ENCODE measurements at regions not wholly inside any gene's neighbourhood (a gene's known extent, or its start where the extent isn't known, plus 50 kb on each side); places are given as distances from the start of the nearest gene placed in this dataset.

DNA sequence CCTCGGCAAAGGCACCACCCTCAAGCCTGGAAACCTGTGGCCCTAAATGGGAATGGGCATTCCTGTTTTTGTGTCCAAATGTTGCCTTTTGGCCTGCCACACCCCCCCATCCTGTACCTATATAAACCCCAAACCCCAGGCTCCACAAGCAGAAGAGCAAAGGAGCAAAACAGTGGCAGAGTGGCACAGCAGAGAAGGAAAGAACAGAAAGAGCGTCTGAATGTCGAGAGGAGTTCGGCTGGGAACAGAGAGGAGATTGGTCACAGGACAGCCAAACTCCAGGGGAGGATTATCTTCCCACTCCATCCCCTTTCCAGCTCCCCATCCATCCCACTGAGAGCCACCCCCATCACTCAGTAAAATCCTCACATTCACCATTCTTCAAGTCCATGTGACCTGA, 58.0 kb upstream of the PREP start:
- no peak for ATAC-seq
- TF ChIP-seq, protein P1, sequence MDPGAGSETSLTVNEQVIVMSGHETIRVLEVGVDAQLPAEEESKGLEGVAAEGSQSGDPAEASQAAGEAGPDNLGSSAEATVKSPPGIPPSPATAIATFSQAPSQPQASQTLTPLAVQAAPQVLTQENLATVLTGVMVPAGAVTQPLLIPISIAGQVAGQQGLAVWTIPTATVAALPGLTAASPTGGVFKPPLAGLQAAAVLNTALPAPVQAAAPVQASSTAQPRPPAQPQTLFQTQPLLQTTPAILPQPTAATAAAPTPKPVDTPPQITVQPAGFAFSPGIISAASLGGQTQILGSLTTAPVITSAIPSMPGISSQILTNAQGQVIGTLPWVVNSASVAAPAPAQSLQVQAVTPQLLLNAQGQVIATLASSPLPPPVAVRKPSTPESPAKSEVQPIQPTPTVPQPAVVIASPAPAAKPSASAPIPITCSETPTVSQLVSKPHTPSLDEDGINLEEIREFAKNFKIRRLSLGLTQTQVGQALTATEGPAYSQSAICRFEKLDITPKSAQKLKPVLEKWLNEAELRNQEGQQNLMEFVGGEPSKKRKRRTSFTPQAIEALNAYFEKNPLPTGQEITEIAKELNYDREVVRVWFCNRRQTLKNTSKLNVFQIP (CRISPR knock-in tag; IDR thresholded peaks at IDR 0.05; ENCODE audit: borderline replicate concordance, low read depth) = no peak
- TF ChIP-seq RARB (CRISPR knock-in tag; IDR thresholded peaks at IDR 0.05) (no peak), ZC3H10 (CRISPR knock-in tag; IDR thresholded peaks at IDR 0.05) (no peak)
- TF ChIP-seq, protein P2, sequence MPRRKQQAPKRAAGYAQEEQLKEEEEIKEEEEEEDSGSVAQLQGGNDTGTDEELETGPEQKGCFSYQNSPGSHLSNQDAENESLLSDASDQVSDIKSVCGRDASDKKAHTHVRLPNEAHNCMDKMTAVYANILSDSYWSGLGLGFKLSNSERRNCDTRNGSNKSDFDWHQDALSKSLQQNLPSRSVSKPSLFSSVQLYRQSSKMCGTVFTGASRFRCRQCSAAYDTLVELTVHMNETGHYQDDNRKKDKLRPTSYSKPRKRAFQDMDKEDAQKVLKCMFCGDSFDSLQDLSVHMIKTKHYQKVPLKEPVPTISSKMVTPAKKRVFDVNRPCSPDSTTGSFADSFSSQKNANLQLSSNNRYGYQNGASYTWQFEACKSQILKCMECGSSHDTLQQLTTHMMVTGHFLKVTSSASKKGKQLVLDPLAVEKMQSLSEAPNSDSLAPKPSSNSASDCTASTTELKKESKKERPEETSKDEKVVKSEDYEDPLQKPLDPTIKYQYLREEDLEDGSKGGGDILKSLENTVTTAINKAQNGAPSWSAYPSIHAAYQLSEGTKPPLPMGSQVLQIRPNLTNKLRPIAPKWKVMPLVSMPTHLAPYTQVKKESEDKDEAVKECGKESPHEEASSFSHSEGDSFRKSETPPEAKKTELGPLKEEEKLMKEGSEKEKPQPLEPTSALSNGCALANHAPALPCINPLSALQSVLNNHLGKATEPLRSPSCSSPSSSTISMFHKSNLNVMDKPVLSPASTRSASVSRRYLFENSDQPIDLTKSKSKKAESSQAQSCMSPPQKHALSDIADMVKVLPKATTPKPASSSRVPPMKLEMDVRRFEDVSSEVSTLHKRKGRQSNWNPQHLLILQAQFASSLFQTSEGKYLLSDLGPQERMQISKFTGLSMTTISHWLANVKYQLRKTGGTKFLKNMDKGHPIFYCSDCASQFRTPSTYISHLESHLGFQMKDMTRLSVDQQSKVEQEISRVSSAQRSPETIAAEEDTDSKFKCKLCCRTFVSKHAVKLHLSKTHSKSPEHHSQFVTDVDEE (CRISPR knock-in tag; IDR thresholded peaks at IDR 0.05) = no peak

GRCh38 chr6:105459864-105460263, 57.0 kb upstream of the PREP start:
- ATAC-seq = no peak
- TF ChIP-seq PATZ1 (CRISPR knock-in tag; IDR thresholded peaks at IDR 0.05; ENCODE audit: borderline replicate concordance) (no peak), TCF4 (CRISPR knock-in tag; IDR thresholded peaks at IDR 0.05; ENCODE audit: borderline replicate concordance) (no peak), ZFP30 (CRISPR knock-in tag; IDR thresholded peaks at IDR 0.05) (no peak)

- ATAC-seq = no peak
- no peak for TF ChIP-seq ZFP3 (CRISPR knock-in tag; IDR thresholded peaks at IDR 0.05)
- TF ChIP-seq, protein P2 (CRISPR knock-in tag; IDR thresholded peaks at IDR 0.05) = no peak
- no peak for TF ChIP-seq CSDC2 (CRISPR knock-in tag; IDR thresholded peaks at IDR 0.05)
- TF ChIP-seq ZNF70 (CRISPR knock-in tag; IDR thresholded peaks at IDR 0.05) = no peak
- TF ChIP-seq PATZ1 (CRISPR knock-in tag; IDR thresholded peaks at IDR 0.05; ENCODE audit: borderline replicate concordance) = no peak
- TF ChIP-seq ESRRG (CRISPR knock-in tag; IDR thresholded peaks at IDR 0.05) = no peak
- TF ChIP-seq ARNTL (CRISPR knock-in tag; IDR thresholded peaks at IDR 0.05; ENCODE audit: borderline replicate concordance, low read depth) = no peak
- TF ChIP-seq ZNF565 (CRISPR knock-in tag; conservative IDR thresholded peaks at IDR 0.05; ENCODE audit: low read depth) = no peak
- no peak for TF ChIP-seq ZFP30 (CRISPR knock-in tag; IDR thresholded peaks at IDR 0.05)
- no peak for TF ChIP-seq BACH2 (CRISPR knock-in tag; IDR thresholded peaks at IDR 0.05; ENCODE audit: borderline replicate concordance)
- no peak for TF ChIP-seq TCF4 (CRISPR knock-in tag; IDR thresholded peaks at IDR 0.05; ENCODE audit: borderline replicate concordance)
- TF ChIP-seq TOX (CRISPR knock-in tag; IDR thresholded peaks at IDR 0.05; ENCODE audit: borderline replicate concordance) = no peak
- TF ChIP-seq PPARA (CRISPR knock-in tag; IDR thresholded peaks at IDR 0.05; ENCODE audit: borderline replicate concordance) = no peak
Measured at GRCh38 chr6:105459049-105459448, 56.2 kb upstream of the PREP start.

- ATAC-seq = no peak
- TF ChIP-seq ZNF70 (CRISPR knock-in tag; IDR thresholded peaks at IDR 0.05) = no peak
- no peak for TF ChIP-seq ISL1 (CRISPR knock-in tag; IDR thresholded peaks at IDR 0.05)
- no peak for TF ChIP-seq CREB5 (CRISPR knock-in tag; IDR thresholded peaks at IDR 0.05; ENCODE audit: low read depth)
- TF ChIP-seq PATZ1 (CRISPR knock-in tag; IDR thresholded peaks at IDR 0.05; ENCODE audit: borderline replicate concordance) = no peak
- no peak for TF ChIP-seq RARB (CRISPR knock-in tag; IDR thresholded peaks at IDR 0.05)
- TF ChIP-seq ZC3H10 (CRISPR knock-in tag; IDR thresholded peaks at IDR 0.05) = no peak
- TF ChIP-seq ARNTL (CRISPR knock-in tag; IDR thresholded peaks at IDR 0.05; ENCODE audit: borderline replicate concordance, low read depth) = no peak
- TF ChIP-seq ZFP30 (CRISPR knock-in tag; IDR thresholded peaks at IDR 0.05) = no peak
Measured at GRCh38 chr6:105458551-105458950, 55.7 kb upstream of the PREP start.

All from SK-N-SH treated with all-trans-retinoic acid at 6 μM for 48 hours (cell line).